HL-60 (cell line): ENCODE measurements at regions not wholly inside any gene's neighbourhood (a gene's known extent, or its start where the extent isn't known, plus 50 kb on each side); places are given as distances from the start of the nearest gene placed in this dataset.
"Not testable (repeated sequence)": the region's sequence is repeated elsewhere in the genome, so short reads cannot be mapped to it uniquely, and the experiment has no call there.

Source experiments
- DNase-seq, 2 experiments: peaks; one replicate each; pipeline ENCODE4 v3.0.0-alpha.2; 2010 to 2020; ENCODE audit warnings: low read depth in 1 of 2, low spot score in 1 of 2
- H3K27ac ChIP-seq: fragments of 250-450 bp; sonication (Bioruptor Pico); replicated peaks from 2 replicates; pipeline ENCODE4 v1.5.1; 2020; ENCODE audit warnings: mild to moderate bottlenecking, moderate library complexity
- H3K27me3 ChIP-seq: fragments of 250-450 bp; sonication (Bioruptor Pico); 2 replicates; pipeline ENCODE4 v1.5.1; 2021; ENCODE audit warnings: mild to moderate bottlenecking, moderate library complexity; ENCODE audit not compliant: insufficient read depth, poor library complexity, severe bottlenecking
- H3K4me3 ChIP-seq: replicated peaks from 2 replicates; pipeline ENCODE4 v1.5.1; 2011; ENCODE audit warnings: mild to moderate bottlenecking, control low read depth, low read length; ENCODE audit not compliant: insufficient read depth
- CTCF ChIP-seq: IDR thresholded peaks from one replicate; pipeline ENCODE4 v1.5.1; 2011; ENCODE audit warnings: low read length, control low read depth, inconsistent platforms; ENCODE audit not compliant: insufficient read depth
- GABPA ChIP-seq: IDR thresholded peaks from 2 replicates; pipeline ENCODE4 v1.6.1; 2012; ENCODE audit warnings: low read depth
- POLR2AphosphoS5 ChIP-seq: IDR thresholded peaks from 2 replicates; pipeline ENCODE4 v1.6.1; 2012; ENCODE audit warnings: low read depth
- REST ChIP-seq: IDR thresholded peaks from 2 replicates; pipeline ENCODE4 v1.6.1; 2012; ENCODE audit warnings: low read depth; ENCODE audit not compliant: insufficient replicate concordance
- SPI1 ChIP-seq: IDR thresholded peaks from 2 replicates; pipeline ENCODE4 v1.6.1; 2012; ENCODE audit warnings: low read depth, mild to moderate bottlenecking, borderline replicate concordance

- DNase-seq: no peak
- Histone ChIP-seq H3K27ac (no peak overlapping the region), H3K27me3 (no peaks in the 10 kb centered on the region), H3K4me3 (no peak overlapping the region)
- no peak for TF ChIP-seq REST
- no peak for TF ChIP-seq GABPA
These were observed 97.4 kb upstream of the IGLL5 start for GRCh38 chr22:22789922-22790845.

- Histone ChIP-seq H3K27me3 (no peaks in the 10 kb centered on the region), H3K4me3 (no peak overlapping the region), H3K27ac (no peak overlapping the region)
- no peak for TF ChIP-seq SPI1
- no peak for TF ChIP-seq GABPA
- no peak for TF ChIP-seq REST
- TF ChIP-seq CTCF: no peak
- no peak for TF ChIP-seq POLR2AphosphoS5
- no peak for DNase-seq
These were observed 96.0 kb upstream of the IGLL5 start for GRCh38 chr22:22791438-22792181.

- H3K27me3 ChIP-seq, H3K4me3 ChIP-seq, DNase-seq, H3K27ac ChIP-seq: not testable (repeated sequence)
These were observed 95.3 kb upstream of the IGLL5 start for GRCh38 chr22:22792205-22792786.

- not testable (repeated sequence) for H3K27me3 ChIP-seq, H3K27ac ChIP-seq, DNase-seq
These were observed 92.0 kb upstream of the IGLL5 start for GRCh38 chr22:22795639-22796038.

GRCh38 chr22:22796724-22797123 is 90.9 kb upstream of the IGLL5 start:
- no peak for TF ChIP-seq GABPA
- no peak for TF ChIP-seq POLR2AphosphoS5
- no peak for TF ChIP-seq REST
- no peak for TF ChIP-seq SPI1
- no peak for TF ChIP-seq CTCF
- Histone ChIP-seq H3K27me3 (no peaks in the 10 kb centered on the region), H3K4me3 (no peak overlapping the region)

More at GRCh38 chr22:22795639-22796038, 92.0 kb upstream of the IGLL5 start:
- H3K4me3 ChIP-seq: not testable (repeated sequence)

More at GRCh38 chr22:22796724-22797123, 90.9 kb upstream of the IGLL5 start:
- no peak for DNase-seq
- H3K27ac ChIP-seq: no peak overlapping the region
